Thyroid gland (tissue), 4 donors: ENCODE measurements at regions not wholly inside any gene's neighbourhood (a gene's known extent, or its start where the extent isn't known, plus 50 kb on each side); places are given as distances from the start of the nearest gene placed in this dataset.

Experiments
- DNase-seq, 2 donors: peaks; one replicate each; pipeline ENCODE4 v3.0.0-alpha.2; 2019
- H3K27ac ChIP-seq, 3 donors: fragments of 200-600 bp; sonication (generic); 1 replicate in 2 of 3; 2 replicates in 1 of 3; pipeline ENCODE4 v1.5.1; 2016 to 2019; ENCODE audit warnings: mild to moderate bottlenecking in 1 of 3, moderate library complexity in 1 of 3
- H3K27me3 ChIP-seq: fragments of 200-600 bp; sonication (generic); one replicate; pipeline ENCODE4 v1.5.1; 2019
- H3K36me3 ChIP-seq, 2 donors: fragments of 200-600 bp; sonication (generic); one replicate each; pipeline ENCODE4 v1.5.1; 2016 to 2019
- H3K4me1 ChIP-seq, 2 donors: fragments of 200-600 bp; sonication (generic); one replicate each; pipeline ENCODE4 v1.5.1; 2017 to 2019
- H3K4me3 ChIP-seq, 3 donors: fragments of 200-600 bp; sonication (generic); replicated peaks in 1 of 3; 1 replicate in 2 of 3; 2 replicates in 1 of 3; pipeline ENCODE4 v1.5.1; 2016; ENCODE audit warnings: mild to moderate bottlenecking in 1 of 3
- H3K9me3 ChIP-seq: fragments of 200-600 bp; sonication (generic); one replicate; pipeline ENCODE4 v1.5.1; 2017
- POLR2A ChIP-seq, 2 donors: fragments of 450-650 bp; IDR thresholded peaks; one replicate each; pipeline ENCODE4 v1.6.1; 2017; ENCODE audit warnings: antibody characterized with exemption in 2 of 2, mild to moderate bottlenecking in 2 of 2, moderate library complexity in 1 of 2
- WGBS, 2 donors: methylation state at CpG; one replicate each; pipeline ENCODE4 v1.1.5; 2017; 5-methylcytosine and 5-hydroxymethylcytosine counted together
- intact Hi-C: fragments of 100-400 bp; cut with DNase I; formaldehyde crosslinking; loops from one replicate; pipeline ENCODE4 v1.15.1; 2023
- TF ChIP-seq, protein P1 (sequence below), 6 experiments: fragments of 200-600 bp in 3 of 6; fragments of 450-650 bp in 3 of 6; sonication (generic) in 3 of 6; IDR thresholded peaks; one replicate each; pipeline ENCODE4 v1.5.1; 2016 to 2019; ENCODE audit warnings: antibody characterized with exemption in 6 of 6, mild to moderate bottlenecking in 2 of 6, inconsistent platforms in 1 of 6, moderate library complexity in 1 of 6

DNA sequence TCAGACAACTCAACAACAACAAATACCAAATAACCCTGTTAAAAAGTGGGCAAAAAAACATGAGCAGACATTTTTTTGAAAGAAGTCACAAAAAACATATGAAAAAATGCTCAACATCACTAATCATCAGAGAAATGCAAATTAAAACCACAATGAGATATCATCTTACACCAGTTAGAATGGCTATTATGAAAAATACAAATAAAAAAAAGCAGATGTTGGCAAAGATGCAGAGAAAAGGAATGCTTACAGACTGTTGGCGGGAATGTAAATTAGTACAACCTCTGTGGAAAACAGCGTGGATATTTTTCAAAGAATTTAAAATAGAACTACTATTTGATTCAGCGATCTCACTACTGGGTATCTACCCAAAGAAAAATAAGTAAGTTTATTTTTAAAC is 114.0 kb downstream of the SLC38A4 start:
- H3K27me3 ChIP-seq = no peaks in the 10 kb centered on the region
- H3K36me3 ChIP-seq = no peaks in the 10 kb centered on the region
- DNase-seq = no peak
- no peak for TF ChIP-seq POLR2A (IDR thresholded peaks at IDR 0.05)
- TF ChIP-seq, protein P1, sequence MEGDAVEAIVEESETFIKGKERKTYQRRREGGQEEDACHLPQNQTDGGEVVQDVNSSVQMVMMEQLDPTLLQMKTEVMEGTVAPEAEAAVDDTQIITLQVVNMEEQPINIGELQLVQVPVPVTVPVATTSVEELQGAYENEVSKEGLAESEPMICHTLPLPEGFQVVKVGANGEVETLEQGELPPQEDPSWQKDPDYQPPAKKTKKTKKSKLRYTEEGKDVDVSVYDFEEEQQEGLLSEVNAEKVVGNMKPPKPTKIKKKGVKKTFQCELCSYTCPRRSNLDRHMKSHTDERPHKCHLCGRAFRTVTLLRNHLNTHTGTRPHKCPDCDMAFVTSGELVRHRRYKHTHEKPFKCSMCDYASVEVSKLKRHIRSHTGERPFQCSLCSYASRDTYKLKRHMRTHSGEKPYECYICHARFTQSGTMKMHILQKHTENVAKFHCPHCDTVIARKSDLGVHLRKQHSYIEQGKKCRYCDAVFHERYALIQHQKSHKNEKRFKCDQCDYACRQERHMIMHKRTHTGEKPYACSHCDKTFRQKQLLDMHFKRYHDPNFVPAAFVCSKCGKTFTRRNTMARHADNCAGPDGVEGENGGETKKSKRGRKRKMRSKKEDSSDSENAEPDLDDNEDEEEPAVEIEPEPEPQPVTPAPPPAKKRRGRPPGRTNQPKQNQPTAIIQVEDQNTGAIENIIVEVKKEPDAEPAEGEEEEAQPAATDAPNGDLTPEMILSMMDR (IDR thresholded peaks at IDR 0.05) = no peak
- no peaks in the 10 kb centered on the region for H3K4me1 ChIP-seq
- no peak overlapping the region for H3K27ac ChIP-seq
- H3K4me3 ChIP-seq = no peak overlapping the region
- 59 to 78% methylated on average over 3 of the region's 3 CpGs for WGBS, 2 donors
- H3K9me3 ChIP-seq = no peaks in the 10 kb centered on the region
- intact Hi-C loops = no loop called here

DNA sequence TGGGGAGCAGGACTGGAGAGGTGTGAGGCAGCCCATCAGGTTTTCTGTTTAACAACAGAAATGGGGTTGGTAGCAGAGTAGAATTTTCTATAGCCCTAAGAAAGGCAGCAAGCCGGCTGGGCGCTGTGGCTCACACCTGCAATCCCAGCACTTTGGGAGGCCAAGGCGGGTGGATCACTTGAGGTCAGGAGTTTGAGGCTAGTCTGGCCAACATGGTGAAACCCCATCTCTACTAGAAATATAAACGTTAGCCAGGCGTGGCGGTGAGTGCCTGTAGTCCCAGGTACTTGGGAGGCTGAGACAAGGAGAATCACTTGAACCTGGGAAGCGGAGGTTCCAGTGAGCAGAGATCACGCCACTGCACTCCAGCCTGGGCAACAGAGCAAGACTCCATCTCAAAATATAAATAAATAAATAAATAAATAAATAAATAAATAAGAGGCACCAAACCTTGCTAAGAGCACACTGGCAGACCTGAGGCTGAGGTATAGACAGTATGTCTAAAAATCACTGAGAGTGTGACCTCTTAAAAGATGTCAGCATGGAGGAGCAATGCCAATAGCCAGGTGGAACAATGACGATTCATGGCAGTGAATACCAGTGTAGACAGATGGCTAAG is 115.6 kb downstream of the SLC38A4 start:
- Histone ChIP-seq H3K4me1 (no peaks in the 10 kb centered on the region), H3K27me3 (no peaks in the 10 kb centered on the region), H3K4me3 (no peak overlapping the region), H3K9me3 (no peaks in the 10 kb centered on the region), H3K36me3 (no peaks in the 10 kb centered on the region), H3K27ac (no peak overlapping the region)
- intact Hi-C loops = no loop called here
- no peak for DNase-seq
- WGBS, 2 donors = 93 to 94% methylated on average over 9 of the region's 9 CpGs
- TF ChIP-seq POLR2A (IDR thresholded peaks at IDR 0.05) = no peak
- TF ChIP-seq, protein P1 (IDR thresholded peaks at IDR 0.05) = no peak

DNA sequence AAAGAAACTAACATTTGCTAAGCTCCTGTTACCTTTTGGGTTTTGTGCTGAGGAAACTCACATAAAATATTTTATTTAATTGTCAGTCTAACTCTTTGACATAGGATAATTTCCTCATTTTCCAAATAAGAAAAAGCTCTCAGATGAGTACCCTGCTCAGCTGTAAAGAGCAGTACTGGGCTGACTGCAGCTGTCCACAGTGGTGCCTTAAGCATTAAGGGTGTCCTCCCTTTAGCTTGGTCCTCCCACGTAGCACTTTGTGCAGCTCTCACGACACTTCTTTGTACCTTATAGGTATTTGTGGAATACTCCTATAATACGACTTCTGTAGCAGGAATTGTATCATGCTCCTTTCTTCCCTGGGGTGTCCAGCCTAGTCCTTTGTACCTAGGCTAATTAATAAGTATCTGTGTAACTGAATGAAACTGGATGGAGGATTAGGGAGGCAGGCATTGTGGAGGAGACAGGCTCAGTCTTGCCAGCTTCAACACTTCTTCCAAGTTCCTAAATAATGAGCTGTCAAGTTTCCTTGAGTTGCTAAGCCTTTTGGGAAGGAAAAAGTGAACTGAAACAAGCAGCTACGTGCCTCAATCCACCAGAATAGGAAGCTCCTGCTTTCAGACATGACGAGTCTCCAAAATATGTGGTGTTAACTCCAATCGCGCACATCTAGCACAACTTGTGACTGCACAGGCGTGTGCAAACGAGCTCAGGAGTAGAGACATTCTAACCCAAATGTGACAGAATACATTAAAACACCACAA is 123.0 kb downstream of the SLC38A4 start:
- no peaks in the 10 kb centered on the region for H3K27me3 ChIP-seq
- no peak for TF ChIP-seq POLR2A (IDR thresholded peaks at IDR 0.05)
- TF ChIP-seq, protein P1 (IDR thresholded peaks at IDR 0.05) = no peak
- intact Hi-C loops = no loop called here
- no peaks in the 10 kb centered on the region for H3K36me3 ChIP-seq
- WGBS, 2 donors = 77 to 79% methylated on average over 9 of the region's 9 CpGs
- H3K4me3 ChIP-seq = no peak overlapping the region
- no peaks in the 10 kb centered on the region for H3K9me3 ChIP-seq
- no peaks in the 10 kb centered on the region for H3K4me1 ChIP-seq
- DNase-seq = no peak
- H3K27ac ChIP-seq = no peak overlapping the region

DNA sequence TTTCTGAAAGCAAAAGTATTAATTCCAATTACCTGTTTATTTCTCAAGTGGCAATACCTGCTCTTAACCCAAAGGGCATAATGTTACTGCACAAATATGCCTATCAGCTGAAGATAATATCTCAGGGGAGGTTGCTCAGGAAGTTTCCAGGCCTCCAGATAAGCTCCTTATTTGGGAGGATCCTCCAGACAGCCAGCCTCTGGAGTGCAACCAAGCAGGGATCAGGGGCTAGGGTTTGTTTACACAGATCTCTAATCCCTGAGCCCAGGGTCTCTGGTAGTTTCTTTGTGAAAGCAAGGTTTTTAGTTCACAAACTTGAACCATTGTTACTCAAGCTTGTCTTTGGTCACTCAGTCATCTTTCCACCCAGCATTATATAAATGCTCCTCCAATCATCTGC is 124.4 kb downstream of the SLC38A4 start:
- intact Hi-C loops = no loop called here
- H3K4me1 ChIP-seq = no peaks in the 10 kb centered on the region
- no peaks in the 10 kb centered on the region for H3K9me3 ChIP-seq
- TF ChIP-seq, protein P1 (IDR thresholded peaks at IDR 0.05) = no peak
- no peak for TF ChIP-seq POLR2A (IDR thresholded peaks at IDR 0.05)
- H3K36me3 ChIP-seq = no peaks in the 10 kb centered on the region
- no peak overlapping the region for H3K4me3 ChIP-seq
- H3K27me3 ChIP-seq = no peaks in the 10 kb centered on the region
- DNase-seq = no peak
- no peak overlapping the region for H3K27ac ChIP-seq

DNA sequence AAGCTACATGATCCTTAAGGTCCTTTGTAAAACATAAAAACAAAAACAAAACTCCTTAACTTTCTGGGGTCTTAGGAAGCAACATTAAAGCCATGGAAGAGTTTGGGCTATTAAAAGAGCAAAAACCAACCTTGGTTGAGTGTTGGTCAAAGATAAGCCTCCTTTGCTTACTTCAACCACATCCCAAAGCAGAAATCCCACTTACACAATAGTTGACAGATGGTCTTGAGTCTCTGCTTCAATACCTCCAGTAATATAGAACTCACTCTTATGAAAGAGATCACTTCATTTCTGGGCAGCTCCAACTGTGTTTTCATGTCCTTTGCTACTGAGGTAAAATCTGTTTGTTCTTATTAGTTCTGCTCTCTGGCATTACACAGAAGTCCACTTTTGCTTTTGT is 125.8 kb downstream of the SLC38A4 start:
- H3K27ac ChIP-seq = no peak overlapping the region
- TF ChIP-seq POLR2A (IDR thresholded peaks at IDR 0.05) = no peak
- TF ChIP-seq, protein P1 (IDR thresholded peaks at IDR 0.05) = no peak
- H3K36me3 ChIP-seq = no peaks in the 10 kb centered on the region
- H3K9me3 ChIP-seq = no peaks in the 10 kb centered on the region
- no peak for DNase-seq
- intact Hi-C loops = no loop called here
- H3K27me3 ChIP-seq = no peaks in the 10 kb centered on the region
- H3K4me1 ChIP-seq = no peaks in the 10 kb centered on the region
- no peak overlapping the region for H3K4me3 ChIP-seq
